ENCODE measurements at regions not wholly inside any gene's neighbourhood (a gene's known extent, or its start where the extent isn't known, plus 50 kb on each side); places are given as distances from the start of the nearest gene placed in this dataset.

DNA sequence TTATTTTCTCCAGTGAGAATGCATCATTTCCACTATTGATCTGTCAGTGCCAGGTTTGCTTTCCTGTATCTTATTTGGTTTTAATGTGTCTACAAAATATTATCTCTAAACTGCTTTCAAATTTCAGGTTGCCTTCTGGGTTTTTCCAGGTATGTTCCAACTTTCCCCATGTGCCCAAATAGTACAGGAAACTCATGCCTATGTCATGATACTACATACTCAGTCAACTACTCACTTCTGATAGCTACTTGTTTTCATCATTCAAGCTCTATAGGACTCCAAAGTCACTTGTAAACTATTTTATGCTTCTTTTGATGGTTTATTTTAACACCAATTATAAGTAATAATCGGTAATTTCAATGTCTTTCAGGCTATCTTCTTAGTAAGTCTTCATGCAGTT, 134.8 kb upstream of the TTC14 start:
- no peaks in the 10 kb centered on the region for H3K79me2 ChIP-seq (replicated peaks; ENCODE audit: insufficient read depth, low read length)
- no peak for TF ChIP-seq REST (IDR thresholded peaks at IDR 0.05; ENCODE audit: borderline replicate concordance)
- no peak for TF ChIP-seq MXI1 (conservative IDR thresholded peaks at IDR 0.05; ENCODE audit: poor library complexity, severe bottlenecking)
- TF ChIP-seq POLR2AphosphoS5 (IDR thresholded peaks at IDR 0.05) = no peak
- H3K9me2 ChIP-seq (ENCODE audit: insufficient read depth, low read length) = no peaks in the 10 kb centered on the region
- H3K27me3 ChIP-seq (ENCODE audit: insufficient read depth, low read depth, low read length) = no peaks in the 10 kb centered on the region
- no peak overlapping the region for H3K9ac ChIP-seq (ENCODE audit: low read length)
- no peaks in the 10 kb centered on the region for H3F3A ChIP-seq (ENCODE audit: insufficient read depth, low read length, poor library complexity, severe bottlenecking)
- H3K36me3 ChIP-seq (ENCODE audit: insufficient read depth, low read length) = no peaks in the 10 kb centered on the region
- no peaks in the 10 kb centered on the region for H3K9me3 ChIP-seq (ENCODE audit: low read length)
- H4K20me1 ChIP-seq (ENCODE audit: insufficient read depth) = no peaks in the 10 kb centered on the region
- no peak overlapping the region for H3K4me2 ChIP-seq (ENCODE audit: low read length)
- H3K27ac ChIP-seq (ENCODE audit: low read length) = no peak overlapping the region
- no peak overlapping the region for H2AFZ ChIP-seq (ENCODE audit: low read depth, low read length)
- no peak overlapping the region for H3K4me3 ChIP-seq (ENCODE audit: low read length)

- Histone ChIP-seq H3F3A (ENCODE audit: insufficient read depth, low read length, poor library complexity, severe bottlenecking) (no peaks in the 10 kb centered on the region), H3K4me3 (ENCODE audit: low read length) (no peak overlapping the region), H3K4me2 (ENCODE audit: low read length) (no peak overlapping the region), H3K79me2 (replicated peaks; ENCODE audit: insufficient read depth, low read length) (no peaks in the 10 kb centered on the region), H3K27me3 (ENCODE audit: insufficient read depth, low read depth, low read length) (no peaks in the 10 kb centered on the region), H3K36me3 (ENCODE audit: insufficient read depth, low read length) (no peaks in the 10 kb centered on the region), H2AFZ (ENCODE audit: low read depth, low read length) (no peak overlapping the region), H3K9ac (ENCODE audit: low read length) (no peak overlapping the region), H3K9me3 (ENCODE audit: low read length) (no peaks in the 10 kb centered on the region), H3K9me2 (ENCODE audit: insufficient read depth, low read length) (no peaks in the 10 kb centered on the region), H3K27ac (ENCODE audit: low read length) (no peak overlapping the region), H4K20me1 (ENCODE audit: insufficient read depth) (no peaks in the 10 kb centered on the region)
- TF ChIP-seq EZH2 (IDR thresholded peaks at IDR 0.05; ENCODE audit: borderline replicate concordance, insufficient read depth, low read length, poor library complexity, severe bottlenecking) (no peak), RAD21 (conservative IDR thresholded peaks at IDR 0.05) (no peak), CTCF (IDR thresholded peaks at IDR 0.05; ENCODE audit: poor library complexity, severe bottlenecking) (no peak), SMC3 (conservative IDR thresholded peaks at IDR 0.05; ENCODE audit: poor library complexity) (no peak), TAF1 (IDR thresholded peaks at IDR 0.05; ENCODE audit: low read depth) (no peak), REST (IDR thresholded peaks at IDR 0.05; ENCODE audit: borderline replicate concordance) (no peak), EP300 (conservative IDR thresholded peaks at IDR 0.05; ENCODE audit: poor library complexity, severe bottlenecking) (no peak), POLR2AphosphoS5 (IDR thresholded peaks at IDR 0.05) (no peak)
Measured at GRCh38 chr3:180469149-180469548, 132.8 kb upstream of the TTC14 start.
